ENCODE measurements at regions not wholly inside any gene's neighbourhood (a gene's known extent, or its start where the extent isn't known, plus 50 kb on each side); places are given as distances from the start of the nearest gene placed in this dataset.

DNA sequence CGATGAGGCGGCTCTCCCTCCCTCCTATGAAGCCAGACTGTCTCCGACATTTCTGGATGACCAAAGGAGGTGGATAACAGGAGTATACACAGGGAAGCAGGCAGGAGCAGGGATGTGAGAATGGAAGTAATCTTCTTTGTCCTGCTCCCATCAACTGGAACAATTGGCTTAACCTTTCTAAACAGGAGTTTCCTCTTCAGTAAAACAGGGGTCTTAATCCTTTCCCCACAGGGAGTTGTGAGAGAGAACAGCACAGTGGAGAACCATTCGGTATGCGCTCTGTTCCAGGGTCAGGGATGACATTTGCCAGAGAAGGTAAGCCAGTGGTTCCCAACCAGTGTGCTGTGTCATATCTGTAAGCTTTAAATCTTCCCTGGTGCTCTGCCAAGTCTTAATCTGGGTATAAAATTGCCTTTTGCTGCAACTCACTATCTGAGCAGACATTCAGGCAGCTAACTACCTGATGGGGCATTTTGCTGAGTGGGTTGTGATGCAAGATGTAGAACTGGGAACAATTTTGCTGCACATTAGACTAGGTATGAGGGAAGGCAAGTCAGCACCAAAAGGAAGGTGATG, 294.8 kb upstream of the KIF2A start:
- TF ChIP-seq, protein P1, sequence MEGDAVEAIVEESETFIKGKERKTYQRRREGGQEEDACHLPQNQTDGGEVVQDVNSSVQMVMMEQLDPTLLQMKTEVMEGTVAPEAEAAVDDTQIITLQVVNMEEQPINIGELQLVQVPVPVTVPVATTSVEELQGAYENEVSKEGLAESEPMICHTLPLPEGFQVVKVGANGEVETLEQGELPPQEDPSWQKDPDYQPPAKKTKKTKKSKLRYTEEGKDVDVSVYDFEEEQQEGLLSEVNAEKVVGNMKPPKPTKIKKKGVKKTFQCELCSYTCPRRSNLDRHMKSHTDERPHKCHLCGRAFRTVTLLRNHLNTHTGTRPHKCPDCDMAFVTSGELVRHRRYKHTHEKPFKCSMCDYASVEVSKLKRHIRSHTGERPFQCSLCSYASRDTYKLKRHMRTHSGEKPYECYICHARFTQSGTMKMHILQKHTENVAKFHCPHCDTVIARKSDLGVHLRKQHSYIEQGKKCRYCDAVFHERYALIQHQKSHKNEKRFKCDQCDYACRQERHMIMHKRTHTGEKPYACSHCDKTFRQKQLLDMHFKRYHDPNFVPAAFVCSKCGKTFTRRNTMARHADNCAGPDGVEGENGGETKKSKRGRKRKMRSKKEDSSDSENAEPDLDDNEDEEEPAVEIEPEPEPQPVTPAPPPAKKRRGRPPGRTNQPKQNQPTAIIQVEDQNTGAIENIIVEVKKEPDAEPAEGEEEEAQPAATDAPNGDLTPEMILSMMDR (IDR thresholded peaks at IDR 0.05) = no peak
- no peak for DNase-seq (ENCODE audit: low spot score)
- ATAC-seq (ENCODE audit: low FRiP score) = no peak

DNA sequence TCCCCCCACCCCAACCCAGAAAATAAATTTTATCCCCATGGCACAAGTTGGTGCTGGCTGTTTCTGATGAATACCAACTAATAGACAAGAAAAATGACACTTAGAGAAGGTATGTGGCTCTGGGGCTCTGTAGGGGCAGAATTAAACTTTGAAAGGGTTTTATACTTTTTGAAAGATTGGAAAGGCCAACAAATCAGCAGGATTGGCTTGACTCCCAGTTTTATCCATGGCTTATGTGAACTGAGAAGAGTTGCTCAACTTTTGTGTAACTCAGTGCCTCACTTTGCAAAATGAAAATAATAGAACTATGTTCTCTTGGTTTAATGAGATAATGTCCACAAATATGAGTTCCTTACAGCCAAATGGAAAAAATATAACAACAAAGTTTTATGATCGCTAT, 288.9 kb upstream of the KIF2A start:
- ATAC-seq (ENCODE audit: low FRiP score) (no peak), DNase-seq (ENCODE audit: low spot score) (no peak)
- TF ChIP-seq, protein P1 (IDR thresholded peaks at IDR 0.05) = no peak

DNA sequence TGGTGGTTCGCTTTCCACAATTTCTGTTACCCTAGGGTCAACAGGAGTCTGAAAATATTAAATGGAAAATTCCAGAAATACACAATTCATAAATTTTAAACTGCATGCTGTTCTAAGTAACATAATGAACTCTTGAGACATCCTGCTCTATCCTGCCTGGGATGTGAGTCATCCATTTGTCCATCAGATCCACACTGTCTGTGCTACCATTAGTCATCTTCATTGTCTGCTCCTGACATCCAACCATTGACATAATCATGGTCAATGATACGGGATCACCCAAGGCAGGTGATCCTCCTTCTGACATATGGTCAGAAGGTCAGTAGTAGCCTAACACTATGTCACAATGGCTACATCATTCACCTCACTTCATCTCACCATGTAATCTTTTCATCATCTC, 276.7 kb upstream of the KIF2A start:
- ATAC-seq (ENCODE audit: low FRiP score) = no peak
- no peak for DNase-seq (ENCODE audit: low spot score)
- TF ChIP-seq, protein P1 (IDR thresholded peaks at IDR 0.05) = no peak

DNA sequence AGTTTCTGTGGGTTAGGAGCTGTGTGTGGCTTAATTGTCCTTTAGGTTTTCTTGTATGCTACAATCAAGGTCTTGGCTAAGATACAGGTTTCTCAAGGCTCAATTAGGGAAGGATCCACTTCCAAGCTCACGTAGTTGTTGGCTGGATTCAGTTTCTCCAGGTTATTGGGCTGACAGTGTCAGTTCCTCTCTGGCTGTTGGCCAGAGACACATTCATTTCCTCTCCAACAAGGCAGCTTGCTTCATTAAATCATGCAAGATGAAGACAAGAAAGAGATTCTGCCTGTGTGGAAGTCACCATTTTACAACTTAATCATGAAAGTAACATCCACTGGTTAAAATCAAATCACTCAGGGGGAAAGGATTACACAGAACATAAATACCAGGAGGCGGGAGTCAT, 275.7 kb upstream of the KIF2A start:
- DNase-seq (ENCODE audit: low spot score) (no peak), ATAC-seq (ENCODE audit: low FRiP score) (no peak)

DNA sequence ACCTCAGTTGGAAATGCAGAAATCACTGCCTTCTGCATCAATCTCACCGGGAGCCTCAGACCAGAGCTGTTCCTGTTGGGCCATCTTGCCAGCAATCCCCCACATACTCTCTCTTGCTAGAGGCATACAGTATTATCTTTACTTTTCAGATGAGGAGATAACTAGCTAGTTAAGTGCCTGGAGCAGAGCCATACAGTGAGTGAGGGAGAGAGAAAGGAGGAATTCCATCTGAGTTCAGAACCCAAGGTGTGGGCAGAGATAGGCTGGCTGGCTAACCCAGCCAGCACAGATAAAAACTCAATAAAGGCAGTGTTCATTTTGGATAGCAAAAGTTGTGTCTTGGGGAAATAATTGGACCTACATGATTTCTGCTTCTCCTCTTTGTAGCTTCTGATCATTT, 268.0 kb upstream of the KIF2A start:
- ATAC-seq (ENCODE audit: low FRiP score) (no peak), DNase-seq (ENCODE audit: low spot score) (no peak)
- TF ChIP-seq, protein P1 (IDR thresholded peaks at IDR 0.05) = no peak

More for the DNA sequence above, 275.7 kb upstream of the KIF2A start:
- TF ChIP-seq, protein P1 (IDR thresholded peaks at IDR 0.05) = no peak

DNA sequence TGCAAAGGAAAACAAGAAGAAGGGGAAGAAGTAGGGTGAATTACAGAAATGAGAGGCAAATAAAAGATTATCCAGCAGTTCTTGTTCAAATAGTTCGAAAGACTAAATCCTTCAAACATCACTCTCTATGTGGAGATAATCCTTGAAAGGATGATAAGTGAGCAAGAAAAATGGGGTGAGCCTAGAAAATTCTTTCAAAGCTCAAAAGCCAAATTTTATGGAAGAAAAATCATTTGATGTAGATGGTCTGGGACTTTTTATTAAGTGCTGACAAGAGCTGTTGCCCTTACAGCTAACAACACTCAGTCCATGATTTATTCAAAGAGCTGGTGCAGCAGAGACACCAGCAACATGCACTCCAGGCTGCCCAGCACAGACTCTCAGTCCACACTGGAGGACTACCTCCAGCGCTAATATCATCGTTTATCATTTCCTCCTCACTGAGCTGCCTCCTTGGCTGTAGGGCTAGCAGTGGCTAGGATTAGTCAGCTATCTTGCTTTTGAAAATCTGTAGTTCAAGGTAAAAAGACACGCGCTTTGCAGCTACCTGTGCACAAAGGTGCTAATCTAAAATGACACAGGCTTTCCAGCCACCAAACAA, 264.8 kb upstream of the KIF2A start:
- no peak for ATAC-seq (ENCODE audit: low FRiP score)
- TF ChIP-seq, protein P1 (IDR thresholded peaks at IDR 0.05) = no peak
- no peak for DNase-seq (ENCODE audit: low spot score)

DNA sequence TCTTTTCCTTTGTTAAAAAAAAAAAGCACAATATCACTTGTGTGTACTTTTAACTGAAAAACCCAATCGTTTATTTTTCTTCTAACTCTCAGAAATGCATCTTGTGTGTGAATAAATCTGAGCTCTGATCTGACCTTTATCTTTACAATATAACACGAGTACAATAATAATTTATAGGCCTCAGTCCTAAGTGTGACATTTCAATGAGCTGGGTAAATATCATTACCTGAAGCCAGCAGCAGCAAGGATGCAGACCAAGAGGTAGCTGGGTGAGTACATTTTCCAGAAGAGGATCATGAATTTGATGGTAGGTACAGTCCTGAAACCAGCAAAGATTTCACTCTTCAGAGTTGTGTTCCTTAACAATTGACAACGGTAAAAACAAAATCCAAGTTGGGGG, 264.0 kb upstream of the KIF2A start:
- TF ChIP-seq, protein P1 (IDR thresholded peaks at IDR 0.05) = no peak
- ATAC-seq (ENCODE audit: low FRiP score) = no peak

More for the DNA sequence above, 264.0 kb upstream of the KIF2A start:
- DNase-seq (ENCODE audit: low spot score) = no peak
